GM20000 (cell line): ENCODE measurements at regions not wholly inside any gene's neighbourhood (a gene's known extent, or its start where the extent isn't known, plus 50 kb on each side); places are given as distances from the start of the nearest gene placed in this dataset.

ENCODE experiments used
- DNase-seq: peaks from one replicate; pipeline ENCODE4 v3.0.0; 2012; ENCODE audit warnings: low spot score
- TF ChIP-seq, protein P1 (sequence below): IDR thresholded peaks from 2 replicates; pipeline ENCODE4 v1.5.1; 2012; ENCODE audit warnings: mild to moderate bottlenecking, control low read depth; ENCODE audit errors: extremely low read depth, missing control alignments

DNA sequence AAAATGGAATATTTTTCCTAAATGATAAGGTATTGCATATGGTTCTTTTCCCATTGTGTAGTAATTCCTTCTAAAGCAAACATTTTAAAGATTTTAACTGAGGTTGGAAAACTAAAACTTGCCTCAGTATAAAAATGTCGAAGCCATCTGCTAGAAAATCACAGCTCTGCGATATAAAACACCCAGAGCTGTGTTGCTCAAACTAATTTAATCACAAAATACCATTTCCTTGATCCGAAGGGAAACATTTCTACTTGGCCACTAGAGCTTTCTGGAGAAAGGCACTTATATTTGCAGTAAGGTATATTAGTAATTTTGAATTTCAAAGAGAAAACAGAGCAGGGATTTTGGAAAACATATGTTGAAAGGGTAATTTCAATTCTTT, 209.2 kb upstream of the ZNF32 start:
- TF ChIP-seq, protein P1, sequence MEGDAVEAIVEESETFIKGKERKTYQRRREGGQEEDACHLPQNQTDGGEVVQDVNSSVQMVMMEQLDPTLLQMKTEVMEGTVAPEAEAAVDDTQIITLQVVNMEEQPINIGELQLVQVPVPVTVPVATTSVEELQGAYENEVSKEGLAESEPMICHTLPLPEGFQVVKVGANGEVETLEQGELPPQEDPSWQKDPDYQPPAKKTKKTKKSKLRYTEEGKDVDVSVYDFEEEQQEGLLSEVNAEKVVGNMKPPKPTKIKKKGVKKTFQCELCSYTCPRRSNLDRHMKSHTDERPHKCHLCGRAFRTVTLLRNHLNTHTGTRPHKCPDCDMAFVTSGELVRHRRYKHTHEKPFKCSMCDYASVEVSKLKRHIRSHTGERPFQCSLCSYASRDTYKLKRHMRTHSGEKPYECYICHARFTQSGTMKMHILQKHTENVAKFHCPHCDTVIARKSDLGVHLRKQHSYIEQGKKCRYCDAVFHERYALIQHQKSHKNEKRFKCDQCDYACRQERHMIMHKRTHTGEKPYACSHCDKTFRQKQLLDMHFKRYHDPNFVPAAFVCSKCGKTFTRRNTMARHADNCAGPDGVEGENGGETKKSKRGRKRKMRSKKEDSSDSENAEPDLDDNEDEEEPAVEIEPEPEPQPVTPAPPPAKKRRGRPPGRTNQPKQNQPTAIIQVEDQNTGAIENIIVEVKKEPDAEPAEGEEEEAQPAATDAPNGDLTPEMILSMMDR: no peak
- no peak for DNase-seq

DNA sequence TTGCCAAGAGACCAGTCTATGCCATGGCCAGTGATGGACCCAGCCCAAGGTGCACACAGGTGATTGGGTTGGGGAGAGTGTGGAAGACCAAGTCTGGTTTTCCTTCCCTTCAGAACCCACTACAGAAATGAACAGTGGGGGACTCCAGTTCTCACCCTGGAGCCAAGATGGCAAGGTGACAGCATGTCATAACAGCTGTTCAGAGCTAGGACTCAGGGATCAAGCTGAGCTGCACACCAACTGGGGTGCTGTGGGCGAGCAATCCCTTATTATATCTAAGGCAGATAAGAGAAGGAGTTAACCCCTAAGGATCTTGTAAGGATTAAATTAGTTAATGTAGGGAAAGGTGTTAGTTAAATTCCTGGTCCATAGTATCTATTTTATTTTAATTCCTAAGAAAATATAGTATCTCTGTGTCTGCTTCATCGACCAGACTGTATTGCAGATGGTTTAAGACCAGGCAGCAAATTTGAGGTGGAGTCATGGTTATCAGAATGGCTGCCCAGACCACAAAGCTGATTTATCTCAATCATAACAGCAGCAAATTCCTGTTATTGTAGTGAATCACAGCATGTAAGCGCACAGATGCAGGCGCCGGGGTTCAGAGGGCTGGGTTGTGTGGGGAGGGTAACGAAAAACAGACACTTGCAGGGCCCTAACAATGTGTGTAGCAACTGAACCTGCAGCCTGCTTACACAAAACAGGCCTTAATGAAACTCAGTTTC, 208.7 kb upstream of the ZNF32 start:
- TF ChIP-seq, protein P1: no peak
- no peak for DNase-seq

DNA sequence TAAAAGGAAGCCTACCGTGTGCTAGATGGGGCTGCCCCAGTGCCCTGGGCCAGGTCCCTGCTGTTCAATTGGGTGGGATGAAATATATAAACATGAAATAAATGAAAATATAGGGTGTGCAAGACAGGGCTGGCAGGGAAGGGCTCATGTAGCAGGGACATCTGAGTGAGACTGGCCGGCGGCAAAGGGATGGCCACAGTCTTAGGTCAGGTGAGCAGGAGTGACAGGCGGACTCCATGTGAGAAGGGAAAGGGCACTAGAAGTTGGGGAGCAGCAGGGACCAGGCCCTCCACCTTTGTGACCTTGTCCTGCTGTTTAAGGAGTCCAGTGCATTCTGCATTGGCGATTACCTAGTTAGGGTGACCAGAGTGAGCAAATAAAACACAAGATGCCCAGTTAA, 207.6 kb upstream of the ZNF32 start:
- TF ChIP-seq, protein P1: no peak
- DNase-seq: no peak

DNA sequence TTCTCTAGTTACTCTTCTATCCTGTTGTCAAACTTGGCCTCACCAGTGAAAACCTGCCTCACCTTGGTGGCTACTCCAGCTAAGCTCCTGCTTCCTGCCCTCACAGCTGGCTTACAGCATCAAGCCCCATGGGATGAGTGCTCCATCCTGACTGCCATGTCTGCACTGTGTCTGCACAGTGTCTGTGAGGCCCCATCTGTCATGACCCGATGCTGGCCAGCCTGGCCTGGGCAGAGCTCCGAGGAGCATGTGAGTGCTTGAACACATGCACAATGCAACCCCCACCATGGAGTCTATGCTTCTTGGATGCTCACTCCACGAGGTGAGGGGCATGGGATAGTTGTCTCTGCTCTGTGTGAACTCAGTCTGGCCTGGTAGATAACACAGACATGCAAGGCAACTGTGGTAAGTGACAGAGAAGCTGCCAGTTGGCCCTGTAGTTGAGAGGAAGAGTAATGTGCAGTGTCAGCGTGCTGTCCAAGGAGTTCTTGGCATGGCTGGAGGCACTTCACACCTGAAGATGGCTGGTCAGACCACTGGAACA, 207.1 kb upstream of the ZNF32 start:
- TF ChIP-seq, protein P1: no peak
- DNase-seq: no peak

DNA sequence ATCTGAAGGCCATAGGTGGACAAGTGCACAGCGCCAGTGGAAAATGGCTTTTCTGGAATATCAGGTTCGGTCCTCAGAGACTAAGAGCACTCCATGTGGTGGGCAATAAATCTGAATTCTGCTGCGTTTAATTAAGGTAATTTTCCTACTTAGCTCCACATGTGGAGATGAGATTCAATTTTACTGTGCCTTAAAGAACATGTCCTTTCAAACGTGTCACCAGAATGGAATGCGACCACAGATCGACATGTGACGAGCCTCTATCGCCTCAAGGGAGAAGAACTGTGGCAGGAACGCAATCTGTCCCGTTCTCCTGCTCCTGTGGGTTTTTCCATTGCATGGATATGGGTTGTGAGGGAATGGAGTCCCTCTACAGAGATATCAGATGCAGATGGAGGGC, 205.3 kb upstream of the ZNF32 start:
- TF ChIP-seq, protein P1: no peak
- no peak for DNase-seq

DNA sequence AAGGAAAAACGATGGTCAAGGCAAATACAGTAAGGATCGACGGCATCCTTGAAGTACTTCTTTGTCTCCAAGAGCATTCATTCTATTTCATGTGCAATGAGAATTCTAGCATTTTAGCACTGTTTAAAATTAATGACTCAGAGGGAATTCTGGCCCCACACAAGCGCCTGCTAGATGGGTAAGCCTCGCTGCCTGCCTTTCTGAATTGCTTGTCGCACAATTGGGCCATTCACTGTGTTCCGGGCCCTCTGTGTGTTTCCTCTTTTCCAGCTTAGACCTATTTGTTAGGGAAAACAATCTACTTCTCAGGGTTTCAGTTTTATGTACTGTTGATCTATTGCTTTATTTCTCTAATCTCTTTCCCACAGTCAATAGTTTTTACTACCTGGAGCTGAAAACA, 204.7 kb upstream of the ZNF32 start:
- TF ChIP-seq, protein P1: no peak
- no peak for DNase-seq

DNA sequence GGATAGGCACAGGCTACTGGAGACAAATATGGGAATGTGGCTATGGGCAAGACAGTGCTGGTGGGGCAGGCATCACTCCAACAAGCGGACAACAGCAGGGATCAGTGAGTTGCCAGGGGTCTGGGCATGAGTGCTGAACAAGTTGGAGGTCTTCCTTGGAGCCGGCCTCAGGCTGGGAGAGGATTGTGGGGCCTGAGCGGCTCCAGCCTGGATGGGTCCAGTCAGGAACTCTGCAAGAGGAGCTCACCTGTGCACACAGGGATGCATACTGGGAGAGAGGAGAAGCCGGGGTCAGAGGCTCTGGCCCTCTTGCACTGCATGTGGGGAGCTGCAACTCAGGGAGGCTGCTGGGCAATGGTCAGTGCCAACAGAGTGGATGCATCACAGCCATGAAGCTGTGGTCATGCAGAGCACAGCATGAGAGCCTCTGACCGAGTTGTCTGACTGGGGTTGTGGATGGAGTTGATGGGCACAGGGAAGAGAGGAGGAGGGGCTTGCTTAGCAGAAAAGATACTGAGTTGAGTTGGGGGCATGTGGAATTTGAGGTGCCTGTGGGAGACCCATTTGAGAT, 204.0 kb upstream of the ZNF32 start:
- DNase-seq: no peak
- TF ChIP-seq, protein P1: no peak
